ENCODE measurements at regions not wholly inside any gene's neighbourhood (a gene's known extent, or its start where the extent isn't known, plus 50 kb on each side); places are given as distances from the start of the nearest gene placed in this dataset.

- DNase-seq (ENCODE audit: low read depth, low spot score): no peak
- in situ Hi-C loops (cut with HindIII; ENCODE audit: low pct_unique_long_range_greater_than_20kb, low sequenced_read_pairs): no loop called here
Observed at GRCh38 chr16:24488045-24488444, 51.3 kb upstream of the RBBP6 start.

All from SK-MEL-5 (cell line).